Immature natural killer cell (primary cell): ENCODE measurements at regions not wholly inside any gene's neighbourhood (a gene's known extent, or its start where the extent isn't known, plus 50 kb on each side); places are given as distances from the start of the nearest gene placed in this dataset.

Experiments
- DNase-seq, 3 donors: peaks; one replicate each; pipeline ENCODE4 v3.0.0; 2022; ENCODE audit warnings: mixed read lengths in 1 of 3
- H3K27ac Mint-ChIP-seq, 6 donors: one replicate each; pipeline ENCODE4 v1.8.0; 2020; ENCODE audit warnings: mixed read lengths in 6 of 6, mild to moderate bottlenecking in 5 of 6, inconsistent platforms in 4 of 6, moderate library complexity in 3 of 6
- H3K27me3 Mint-ChIP-seq, 3 donors: one replicate each; pipeline ENCODE4 v1.8.0; 2020 to 2021; ENCODE audit warnings: low read depth in 3 of 3, mild to moderate bottlenecking in 3 of 3, mixed read lengths in 3 of 3, moderate library complexity in 3 of 3, inconsistent platforms in 1 of 3
- H3K36me3 Mint-ChIP-seq, 3 donors: one replicate each; pipeline ENCODE4 v1.8.0; 2020; ENCODE audit warnings: mixed read lengths in 3 of 3, inconsistent platforms in 2 of 3, mild to moderate bottlenecking in 2 of 3
- H3K4me1 Mint-ChIP-seq, 2 donors: one replicate each; pipeline ENCODE4 v1.8.0; 2020; ENCODE audit warnings: inconsistent platforms in 2 of 2, mild to moderate bottlenecking in 2 of 2, mixed read lengths in 2 of 2, moderate library complexity in 1 of 2
- H3K4me3 Mint-ChIP-seq, 5 donors: one replicate each; pipeline ENCODE4 v1.8.0; 2020; ENCODE audit warnings: mild to moderate bottlenecking in 5 of 5, mixed read lengths in 5 of 5, inconsistent platforms in 3 of 5, moderate library complexity in 3 of 5
- H3K9me3 Mint-ChIP-seq, 6 donors: one replicate each; pipeline ENCODE4 v1.8.0; 2020; ENCODE audit warnings: mild to moderate bottlenecking in 6 of 6, mixed read lengths in 6 of 6, inconsistent platforms in 4 of 6, moderate library complexity in 3 of 6

- peaks cover 0 to 3% (median 0%) of the 10 kb centered on the region in 6 donors for H3K9me3 Mint-ChIP-seq
- peaks cover 0 to 14% of the 10 kb centered on the region in 2 donors for H3K4me1 Mint-ChIP-seq
- no peaks in the 10 kb centered on the region for H3K36me3 Mint-ChIP-seq
- H3K27me3 Mint-ChIP-seq, result peaks cover 0 to 5% (median 2%) of the 10 kb centered on the region in 3 donors
- H3K4me3 Mint-ChIP-seq, result no peak overlapping the region
- DNase-seq, result no peak
- no peak overlapping the region for H3K27ac Mint-ChIP-seq
These were observed 598.6 kb downstream of the NPHP4 start for GRCh38 chr1:5393603-5394002.

- DNase-seq, result no peak
- no peaks in the 10 kb centered on the region for H3K36me3 Mint-ChIP-seq
- peak overlapping the region in 2 of 6 donors; percentile 13 to 17 for H3K27ac Mint-ChIP-seq
These were observed 599.1 kb downstream of the NPHP4 start for GRCh38 chr1:5393146-5393545.

GRCh38 chr1:5391725-5392124 is 600.5 kb downstream of the NPHP4 start:
- H3K4me3 Mint-ChIP-seq, result no peak overlapping the region
- peaks cover 0 to 19% of the 10 kb centered on the region in 2 donors for H3K4me1 Mint-ChIP-seq
- DNase-seq, result no peak
- peaks cover 0 to 5% (median 0%) of the 10 kb centered on the region in 3 donors for H3K27me3 Mint-ChIP-seq
- H3K36me3 Mint-ChIP-seq, result no peaks in the 10 kb centered on the region
- peaks cover 0 to 3% (median 0%) of the 10 kb centered on the region in 6 donors for H3K9me3 Mint-ChIP-seq
- H3K27ac Mint-ChIP-seq, result no peak overlapping the region

More at GRCh38 chr1:5393146-5393545, 599.1 kb downstream of the NPHP4 start:
- H3K27me3 Mint-ChIP-seq, result peaks cover 0 to 5% (median 1%) of the 10 kb centered on the region in 3 donors
- peaks cover 0 to 19% of the 10 kb centered on the region in 2 donors for H3K4me1 Mint-ChIP-seq
- H3K9me3 Mint-ChIP-seq, result peaks cover 0 to 3% (median 0%) of the 10 kb centered on the region in 6 donors
- no peak overlapping the region for H3K4me3 Mint-ChIP-seq

GRCh38 chr1:5390504-5390903 is 601.7 kb downstream of the NPHP4 start:
- Mint-ChIP-seq H3K4me1 (peaks cover 0 to 19% of the 10 kb centered on the region in 2 donors), H3K4me3 (peak overlapping the region in 1 of 5 donors; percentile 87), H3K27me3 (peaks cover 0 to 5% (median 0%) of the 10 kb centered on the region in 3 donors), H3K9me3 (peaks cover 0 to 3% (median 0%) of the 10 kb centered on the region in 6 donors), H3K27ac (peak overlapping the region in 1 of 6 donors; percentile 6), H3K36me3 (no peaks in the 10 kb centered on the region)
- no peak for DNase-seq

GRCh38 chr1:5389101-5389885 is 602.9 kb downstream of the NPHP4 start:
- H3K27ac Mint-ChIP-seq, result peak overlapping the region; percentile 21 to 87 (median 72)
- H3K27me3 Mint-ChIP-seq, result peaks cover 0 to 5% (median 0%) of the 10 kb centered on the region in 3 donors
- peaks cover 0 to 19% of the 10 kb centered on the region in 2 donors for H3K4me1 Mint-ChIP-seq
- H3K36me3 Mint-ChIP-seq, result no peaks in the 10 kb centered on the region
- H3K9me3 Mint-ChIP-seq, result peaks cover 0 to 3% (median 0%) of the 10 kb centered on the region in 6 donors
- DNase-seq, result peak; percentile 8 to 51 (median 8)
- H3K4me3 Mint-ChIP-seq, result peak overlapping the region; percentile 44 to 87 (median 77)

GRCh38 chr1:5388622-5389021 is 603.6 kb downstream of the NPHP4 start:
- peak overlapping the region in 3 of 6 donors; percentile 77 to 87 (median 83) for H3K27ac Mint-ChIP-seq
- peaks cover 0 to 19% of the 10 kb centered on the region in 2 donors for H3K4me1 Mint-ChIP-seq
- peaks cover 0 to 5% (median 0%) of the 10 kb centered on the region in 3 donors for H3K27me3 Mint-ChIP-seq
- no peaks in the 10 kb centered on the region for H3K36me3 Mint-ChIP-seq
- H3K4me3 Mint-ChIP-seq, result peak overlapping the region; percentile 44 to 87 (median 77)
- peaks cover 0 to 3% (median 0%) of the 10 kb centered on the region in 6 donors for H3K9me3 Mint-ChIP-seq
- no peak for DNase-seq

GRCh38 chr1:5386371-5386770 is 605.9 kb downstream of the NPHP4 start:
- Mint-ChIP-seq H3K4me3 (no peak overlapping the region), H3K9me3 (no peaks in the 10 kb centered on the region), H3K27ac (no peak overlapping the region), H3K4me1 (peaks cover 0 to 19% of the 10 kb centered on the region in 2 donors), H3K36me3 (no peaks in the 10 kb centered on the region), H3K27me3 (peaks cover 0 to 2% (median 0%) of the 10 kb centered on the region in 3 donors)
- no peak for DNase-seq

GRCh38 chr1:5385956-5386355 is 606.3 kb downstream of the NPHP4 start:
- no peaks in the 10 kb centered on the region for H3K36me3 Mint-ChIP-seq
- peaks cover 0 to 2% (median 0%) of the 10 kb centered on the region in 3 donors for H3K27me3 Mint-ChIP-seq
- peaks cover 0 to 19% of the 10 kb centered on the region in 2 donors for H3K4me1 Mint-ChIP-seq
- no peak overlapping the region for H3K4me3 Mint-ChIP-seq
- no peak for DNase-seq
- H3K27ac Mint-ChIP-seq, result no peak overlapping the region
- no peaks in the 10 kb centered on the region for H3K9me3 Mint-ChIP-seq

- H3K4me3 Mint-ChIP-seq, result no peak overlapping the region
- H3K36me3 Mint-ChIP-seq, result no peaks in the 10 kb centered on the region
- peaks cover 0 to 3% (median 2%) of the 10 kb centered on the region in 3 donors for H3K27me3 Mint-ChIP-seq
- no peaks in the 10 kb centered on the region for H3K9me3 Mint-ChIP-seq
- H3K27ac Mint-ChIP-seq, result peak overlapping the region in 2 of 6 donors; percentile 38 to 56
- peak in 2 of 3 donors; percentile 5 to 58 for DNase-seq
- H3K4me1 Mint-ChIP-seq, result peaks cover 0 to 19% of the 10 kb centered on the region in 2 donors
These were observed 607.0 kb downstream of the NPHP4 start for GRCh38 chr1:5385096-5385799.

GRCh38 chr1:5381491-5381890 is 610.7 kb downstream of the NPHP4 start:
- Mint-ChIP-seq H3K9me3 (no peaks in the 10 kb centered on the region), H3K27ac (no peak overlapping the region)

GRCh38 chr1:5379176-5379759 is 613.0 kb downstream of the NPHP4 start:
- H3K36me3 Mint-ChIP-seq, result no peaks in the 10 kb centered on the region
- H3K9me3 Mint-ChIP-seq, result no peaks in the 10 kb centered on the region
- no peak overlapping the region for H3K4me3 Mint-ChIP-seq
- no peak overlapping the region for H3K27ac Mint-ChIP-seq
- H3K4me1 Mint-ChIP-seq, result no peaks in the 10 kb centered on the region
- H3K27me3 Mint-ChIP-seq, result peaks cover 0 to 8% (median 3%) of the 10 kb centered on the region in 3 donors
- no peak for DNase-seq

More at GRCh38 chr1:5381491-5381890, 610.7 kb downstream of the NPHP4 start:
- H3K4me3 Mint-ChIP-seq, result no peak overlapping the region
- H3K27me3 Mint-ChIP-seq, result peaks cover 0 to 8% (median 0%) of the 10 kb centered on the region in 3 donors
- no peak for DNase-seq
- no peaks in the 10 kb centered on the region for H3K4me1 Mint-ChIP-seq
- H3K36me3 Mint-ChIP-seq, result no peaks in the 10 kb centered on the region

GRCh38 chr1:5376538-5377247 is 615.5 kb downstream of the NPHP4 start:
- no peak overlapping the region for H3K4me3 Mint-ChIP-seq
- H3K27ac Mint-ChIP-seq, result no peak overlapping the region
- H3K27me3 Mint-ChIP-seq, result peaks cover 3 to 8% (median 5%) of the 10 kb centered on the region in 3 donors
- no peaks in the 10 kb centered on the region for H3K4me1 Mint-ChIP-seq
- peaks cover 0 to 7% (median 0%) of the 10 kb centered on the region in 3 donors for H3K36me3 Mint-ChIP-seq
- H3K9me3 Mint-ChIP-seq, result no peaks in the 10 kb centered on the region
- DNase-seq, result no peak

GRCh38 chr1:5375481-5375880 is 616.7 kb downstream of the NPHP4 start:
- peaks cover 0 to 7% (median 0%) of the 10 kb centered on the region in 3 donors for H3K36me3 Mint-ChIP-seq
- H3K27me3 Mint-ChIP-seq, result peaks cover 3 to 7% (median 5%) of the 10 kb centered on the region in 3 donors
- peaks cover 0 to 4% of the 10 kb centered on the region in 2 donors for H3K4me1 Mint-ChIP-seq
- H3K4me3 Mint-ChIP-seq, result no peak overlapping the region
- no peak overlapping the region for H3K27ac Mint-ChIP-seq
- no peaks in the 10 kb centered on the region for H3K9me3 Mint-ChIP-seq
- DNase-seq, result no peak
